SK-N-SH treated with all-trans-retinoic acid at 6 μM for 48 hours (cell line): ENCODE measurements at regions not wholly inside any gene's neighbourhood (a gene's known extent, or its start where the extent isn't known, plus 50 kb on each side); places are given as distances from the start of the nearest gene placed in this dataset.

Experiments
- CSDC2 ChIP-seq: fragments of 250-450 bp; sonication (Bioruptor Pico); IDR thresholded peaks from 2 replicates; pipeline ENCODE4 v1.5.0; 2020; ENCODE audit warnings: mild to moderate bottlenecking, moderate library complexity
- OSR1 ChIP-seq: fragments of 250-450 bp; sonication (Bioruptor Pico); IDR thresholded peaks from 2 replicates; pipeline ENCODE4 v1.8.0; 2022; ENCODE audit warnings: moderate library complexity, mild to moderate bottlenecking, inconsistent platforms
- PPARA ChIP-seq: fragments of 250-450 bp; sonication (Bioruptor Pico); IDR thresholded peaks from 2 replicates; pipeline ENCODE4 v1.5.0; 2020; ENCODE audit warnings: mild to moderate bottlenecking, borderline replicate concordance
- RARB ChIP-seq: fragments of 250-450 bp; sonication (Bioruptor Pico); IDR thresholded peaks from 2 replicates; pipeline ENCODE4 v1.8.0; 2021; ENCODE audit warnings: mild to moderate bottlenecking, moderate library complexity
- SNAI2 ChIP-seq: fragments of 250-450 bp; sonication (Bioruptor Pico); IDR thresholded peaks from 2 replicates; pipeline ENCODE4 v1.5.0; 2020; ENCODE audit warnings: mild to moderate bottlenecking, moderate library complexity
- TOX ChIP-seq: fragments of 250-450 bp; sonication (Bioruptor Pico); IDR thresholded peaks from 2 replicates; pipeline ENCODE4 v1.8.0; 2021; ENCODE audit warnings: mild to moderate bottlenecking, moderate library complexity, borderline replicate concordance
- ZFP30 ChIP-seq: fragments of 450-650 bp; formaldehyde crosslinking; IDR thresholded peaks from 2 replicates; pipeline ENCODE4 v1.5.0; 2022; ENCODE audit warnings: mild to moderate bottlenecking, moderate library complexity
- ZNF565 ChIP-seq: fragments of 450-650 bp; formaldehyde crosslinking; conservative IDR thresholded peaks from 2 replicates; pipeline ENCODE4 v1.5.0; 2020; ENCODE audit warnings: low read depth, mild to moderate bottlenecking, moderate library complexity
- ZNF70 ChIP-seq: fragments of 450-650 bp; formaldehyde crosslinking; IDR thresholded peaks from 2 replicates; pipeline ENCODE4 v1.5.0; 2020; ENCODE audit warnings: mild to moderate bottlenecking, moderate library complexity
- TF ChIP-seq, protein P1 (sequence below): fragments of 250-450 bp; sonication (Bioruptor Pico); IDR thresholded peaks from 2 replicates; pipeline ENCODE4 v1.5.0; 2020; ENCODE audit warnings: mild to moderate bottlenecking, moderate library complexity
- TF ChIP-seq, protein P2 (sequence below): fragments of 250-450 bp; sonication (Bioruptor Pico); IDR thresholded peaks from 2 replicates; pipeline ENCODE4 v1.8.0; 2020; ENCODE audit warnings: mild to moderate bottlenecking, moderate library complexity, borderline replicate concordance

DNA sequence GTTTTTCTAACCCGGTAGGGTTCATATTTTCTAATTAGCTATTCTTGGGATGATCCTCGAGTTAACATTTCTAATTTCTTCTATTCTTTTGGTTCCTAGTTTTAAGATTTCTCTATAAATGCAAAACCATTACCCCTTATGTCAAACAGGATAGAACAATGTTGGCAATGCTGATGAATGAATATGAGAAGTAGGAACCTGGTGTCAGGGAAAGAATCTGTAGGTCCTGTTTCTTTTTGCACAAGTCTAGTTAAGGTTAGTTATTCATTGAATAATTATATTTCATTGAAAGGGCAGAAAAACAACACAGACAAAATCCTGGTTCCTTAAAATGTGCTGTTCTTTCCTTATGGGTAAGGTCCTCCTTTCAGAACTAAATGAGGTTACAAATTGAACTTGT, 766.4 kb upstream of the FAM98A start:
- TF ChIP-seq, protein P1, sequence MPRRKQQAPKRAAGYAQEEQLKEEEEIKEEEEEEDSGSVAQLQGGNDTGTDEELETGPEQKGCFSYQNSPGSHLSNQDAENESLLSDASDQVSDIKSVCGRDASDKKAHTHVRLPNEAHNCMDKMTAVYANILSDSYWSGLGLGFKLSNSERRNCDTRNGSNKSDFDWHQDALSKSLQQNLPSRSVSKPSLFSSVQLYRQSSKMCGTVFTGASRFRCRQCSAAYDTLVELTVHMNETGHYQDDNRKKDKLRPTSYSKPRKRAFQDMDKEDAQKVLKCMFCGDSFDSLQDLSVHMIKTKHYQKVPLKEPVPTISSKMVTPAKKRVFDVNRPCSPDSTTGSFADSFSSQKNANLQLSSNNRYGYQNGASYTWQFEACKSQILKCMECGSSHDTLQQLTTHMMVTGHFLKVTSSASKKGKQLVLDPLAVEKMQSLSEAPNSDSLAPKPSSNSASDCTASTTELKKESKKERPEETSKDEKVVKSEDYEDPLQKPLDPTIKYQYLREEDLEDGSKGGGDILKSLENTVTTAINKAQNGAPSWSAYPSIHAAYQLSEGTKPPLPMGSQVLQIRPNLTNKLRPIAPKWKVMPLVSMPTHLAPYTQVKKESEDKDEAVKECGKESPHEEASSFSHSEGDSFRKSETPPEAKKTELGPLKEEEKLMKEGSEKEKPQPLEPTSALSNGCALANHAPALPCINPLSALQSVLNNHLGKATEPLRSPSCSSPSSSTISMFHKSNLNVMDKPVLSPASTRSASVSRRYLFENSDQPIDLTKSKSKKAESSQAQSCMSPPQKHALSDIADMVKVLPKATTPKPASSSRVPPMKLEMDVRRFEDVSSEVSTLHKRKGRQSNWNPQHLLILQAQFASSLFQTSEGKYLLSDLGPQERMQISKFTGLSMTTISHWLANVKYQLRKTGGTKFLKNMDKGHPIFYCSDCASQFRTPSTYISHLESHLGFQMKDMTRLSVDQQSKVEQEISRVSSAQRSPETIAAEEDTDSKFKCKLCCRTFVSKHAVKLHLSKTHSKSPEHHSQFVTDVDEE (CRISPR knock-in tag), result no peak
- no peak for TF ChIP-seq ZFP30 (CRISPR knock-in tag)
- TF ChIP-seq CSDC2, result no peak
- TF ChIP-seq OSR1 (CRISPR knock-in tag), result no peak
- TF ChIP-seq RARB (CRISPR knock-in tag), result no peak
- no peak for TF ChIP-seq SNAI2 (CRISPR knock-in tag)
- TF ChIP-seq, protein P2, sequence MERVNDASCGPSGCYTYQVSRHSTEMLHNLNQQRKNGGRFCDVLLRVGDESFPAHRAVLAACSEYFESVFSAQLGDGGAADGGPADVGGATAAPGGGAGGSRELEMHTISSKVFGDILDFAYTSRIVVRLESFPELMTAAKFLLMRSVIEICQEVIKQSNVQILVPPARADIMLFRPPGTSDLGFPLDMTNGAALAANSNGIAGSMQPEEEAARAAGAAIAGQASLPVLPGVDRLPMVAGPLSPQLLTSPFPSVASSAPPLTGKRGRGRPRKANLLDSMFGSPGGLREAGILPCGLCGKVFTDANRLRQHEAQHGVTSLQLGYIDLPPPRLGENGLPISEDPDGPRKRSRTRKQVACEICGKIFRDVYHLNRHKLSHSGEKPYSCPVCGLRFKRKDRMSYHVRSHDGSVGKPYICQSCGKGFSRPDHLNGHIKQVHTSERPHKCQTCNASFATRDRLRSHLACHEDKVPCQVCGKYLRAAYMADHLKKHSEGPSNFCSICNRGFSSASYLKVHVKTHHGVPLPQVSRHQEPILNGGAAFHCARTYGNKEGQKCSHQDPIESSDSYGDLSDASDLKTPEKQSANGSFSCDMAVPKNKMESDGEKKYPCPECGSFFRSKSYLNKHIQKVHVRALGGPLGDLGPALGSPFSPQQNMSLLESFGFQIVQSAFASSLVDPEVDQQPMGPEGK (CRISPR knock-in tag), result no peak
- no peak for TF ChIP-seq ZNF70 (CRISPR knock-in tag)
- no peak for TF ChIP-seq PPARA (CRISPR knock-in tag)
- no peak for TF ChIP-seq ZNF565 (CRISPR knock-in tag)
- TF ChIP-seq TOX (CRISPR knock-in tag), result no peak
